SK-N-SH (cell line): ENCODE measurements at regions not wholly inside any gene's neighbourhood (a gene's known extent, or its start where the extent isn't known, plus 50 kb on each side); places are given as distances from the start of the nearest gene placed in this dataset.

Experiments used
- GATA2 ChIP-seq: sonication (generic); formaldehyde crosslinking; IDR thresholded peaks from 2 replicates; pipeline ENCODE4 v1.5.0; 2020; ENCODE audit warnings: mild to moderate bottlenecking, missing genetic modification reagents
- MAX ChIP-seq: IDR thresholded peaks from 2 replicates; pipeline ENCODE4 v1.4.0; 2012; ENCODE audit warnings: low read depth
- SIN3A ChIP-seq: IDR thresholded peaks from 2 replicates; pipeline ENCODE4 v1.6.1; 2012; ENCODE audit warnings: low read depth, mild to moderate bottlenecking, low read length, moderate library complexity, borderline replicate concordance
- YY1 ChIP-seq: IDR thresholded peaks from 2 replicates; pipeline ENCODE4 v1.4.0; 2012; ENCODE audit warnings: low read depth, mild to moderate bottlenecking
- TF ChIP-seq, protein P1 (sequence below): fragments of 200-600 bp; sonication (generic); IDR thresholded peaks from 2 replicates; pipeline ENCODE4 v1.6.1; 2017; ENCODE audit warnings: antibody characterized with exemption, mild to moderate bottlenecking, moderate library complexity

- TF ChIP-seq SIN3A (no peak), GATA2 (CRISPR knock-in tag) (no peak), YY1 (no peak), MAX (no peak)
- TF ChIP-seq, protein P1, sequence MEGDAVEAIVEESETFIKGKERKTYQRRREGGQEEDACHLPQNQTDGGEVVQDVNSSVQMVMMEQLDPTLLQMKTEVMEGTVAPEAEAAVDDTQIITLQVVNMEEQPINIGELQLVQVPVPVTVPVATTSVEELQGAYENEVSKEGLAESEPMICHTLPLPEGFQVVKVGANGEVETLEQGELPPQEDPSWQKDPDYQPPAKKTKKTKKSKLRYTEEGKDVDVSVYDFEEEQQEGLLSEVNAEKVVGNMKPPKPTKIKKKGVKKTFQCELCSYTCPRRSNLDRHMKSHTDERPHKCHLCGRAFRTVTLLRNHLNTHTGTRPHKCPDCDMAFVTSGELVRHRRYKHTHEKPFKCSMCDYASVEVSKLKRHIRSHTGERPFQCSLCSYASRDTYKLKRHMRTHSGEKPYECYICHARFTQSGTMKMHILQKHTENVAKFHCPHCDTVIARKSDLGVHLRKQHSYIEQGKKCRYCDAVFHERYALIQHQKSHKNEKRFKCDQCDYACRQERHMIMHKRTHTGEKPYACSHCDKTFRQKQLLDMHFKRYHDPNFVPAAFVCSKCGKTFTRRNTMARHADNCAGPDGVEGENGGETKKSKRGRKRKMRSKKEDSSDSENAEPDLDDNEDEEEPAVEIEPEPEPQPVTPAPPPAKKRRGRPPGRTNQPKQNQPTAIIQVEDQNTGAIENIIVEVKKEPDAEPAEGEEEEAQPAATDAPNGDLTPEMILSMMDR: no peak
These were observed 508.0 kb downstream of the MDFIC start for GRCh38 chr7:115429918-115430317.
